Peyer's patch (tissue), 4 donors: ENCODE measurements at regions not wholly inside any gene's neighbourhood (a gene's known extent, or its start where the extent isn't known, plus 50 kb on each side); places are given as distances from the start of the nearest gene placed in this dataset.

Experiments
- POLR2A ChIP-seq, 2 donors: fragments of 450-650 bp; IDR thresholded peaks; one replicate each; pipeline ENCODE4 v1.5.1; 2017; ENCODE audit warnings: antibody characterized with exemption in 2 of 2, mild to moderate bottlenecking in 2 of 2, moderate library complexity in 2 of 2
- TF ChIP-seq, protein P1 (sequence below), 6 experiments: fragments of 450-650 bp in 4 of 6; fragments of 200-600 bp in 2 of 6; sonication (generic) in 1 of 6; IDR thresholded peaks; one replicate each; pipeline ENCODE4 v1.5.1; 2017 to 2019; ENCODE audit warnings: antibody characterized with exemption in 6 of 6, mild to moderate bottlenecking in 3 of 6, moderate library complexity in 1 of 6

DNA sequence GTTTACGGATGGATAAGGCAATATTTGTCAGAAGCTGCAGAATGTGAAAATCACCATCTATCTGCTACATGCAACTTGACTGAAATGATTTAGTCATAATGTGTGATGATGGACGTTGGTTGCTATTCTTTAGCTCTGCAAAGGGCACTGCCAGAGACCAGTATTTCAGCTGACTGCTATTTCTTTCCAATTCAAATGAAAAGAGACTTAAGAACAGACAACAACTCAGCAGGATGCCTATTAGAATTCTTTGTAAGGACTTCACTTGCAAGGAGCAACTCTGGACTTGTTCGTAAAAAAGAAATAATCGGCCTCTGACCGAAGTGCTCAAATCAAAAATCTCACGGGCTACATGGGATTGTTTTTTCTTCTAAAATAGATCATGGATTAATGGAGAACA is 262.7 kb downstream of the DHX15 start:
- no peak for TF ChIP-seq POLR2A (IDR thresholded peaks at IDR 0.05)
- TF ChIP-seq, protein P1, sequence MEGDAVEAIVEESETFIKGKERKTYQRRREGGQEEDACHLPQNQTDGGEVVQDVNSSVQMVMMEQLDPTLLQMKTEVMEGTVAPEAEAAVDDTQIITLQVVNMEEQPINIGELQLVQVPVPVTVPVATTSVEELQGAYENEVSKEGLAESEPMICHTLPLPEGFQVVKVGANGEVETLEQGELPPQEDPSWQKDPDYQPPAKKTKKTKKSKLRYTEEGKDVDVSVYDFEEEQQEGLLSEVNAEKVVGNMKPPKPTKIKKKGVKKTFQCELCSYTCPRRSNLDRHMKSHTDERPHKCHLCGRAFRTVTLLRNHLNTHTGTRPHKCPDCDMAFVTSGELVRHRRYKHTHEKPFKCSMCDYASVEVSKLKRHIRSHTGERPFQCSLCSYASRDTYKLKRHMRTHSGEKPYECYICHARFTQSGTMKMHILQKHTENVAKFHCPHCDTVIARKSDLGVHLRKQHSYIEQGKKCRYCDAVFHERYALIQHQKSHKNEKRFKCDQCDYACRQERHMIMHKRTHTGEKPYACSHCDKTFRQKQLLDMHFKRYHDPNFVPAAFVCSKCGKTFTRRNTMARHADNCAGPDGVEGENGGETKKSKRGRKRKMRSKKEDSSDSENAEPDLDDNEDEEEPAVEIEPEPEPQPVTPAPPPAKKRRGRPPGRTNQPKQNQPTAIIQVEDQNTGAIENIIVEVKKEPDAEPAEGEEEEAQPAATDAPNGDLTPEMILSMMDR (IDR thresholded peaks at IDR 0.05), result no peak
